CD8-positive, alpha-beta memory T cell (primary cell): ENCODE measurements at regions not wholly inside any gene's neighbourhood (a gene's known extent, or its start where the extent isn't known, plus 50 kb on each side); places are given as distances from the start of the nearest gene placed in this dataset.
"Not testable (repeated sequence)": the region's sequence is repeated elsewhere in the genome, so short reads cannot be mapped to it uniquely, and the experiment has no call there.

Source experiments
- CTCF ChIA-PET: fragments of 350-600 bp; sonication (Branson Sonifier 250); formaldehyde crosslinking; loops from one replicate; lab custom pipeline; 2021; ENCODE audit warnings: antibody characterized with exemption; lab: Charles Lee
- POLR2A ChIA-PET: fragments of 350-600 bp; sonication (Branson Sonifier 250); formaldehyde crosslinking; loops from one replicate; lab custom pipeline; 2021; ENCODE audit warnings: antibody characterized with exemption; lab: Charles Lee
- DNase-seq, 5 donors: peaks; one replicate each; pipeline versions ENCODE4 v3.0.0 to v3.0.0-alpha.2; 2020 to 2022; ENCODE audit warnings: mixed read lengths in 1 of 5
- H3K27ac ChIP-seq: one replicate; pipeline ENCODE4 v1.7.0; 2013; ENCODE audit warnings: low read depth, mild to moderate bottlenecking, low read length, moderate library complexity
- H3K27me3 ChIP-seq: 2 replicates; pipeline ENCODE4 v1.7.0; 2013; ENCODE audit warnings: low read length, mild to moderate bottlenecking; ENCODE audit not compliant: insufficient read depth, poor library complexity, severe bottlenecking
- H3K36me3 ChIP-seq: 2 replicates; pipeline ENCODE4 v1.7.0; 2013; ENCODE audit warnings: mild to moderate bottlenecking, low read length, moderate library complexity; ENCODE audit not compliant: insufficient read depth
- H3K4me1 ChIP-seq: 2 replicates; pipeline ENCODE4 v1.7.0; 2013; ENCODE audit warnings: mild to moderate bottlenecking, low read length, moderate library complexity; ENCODE audit not compliant: insufficient read depth
- H3K4me3 ChIP-seq: 2 replicates; pipeline ENCODE4 v1.7.0; 2013; ENCODE audit warnings: mild to moderate bottlenecking, low read length
- H3K9me3 ChIP-seq: 2 replicates; pipeline ENCODE4 v1.7.0; 2013; ENCODE audit warnings: mild to moderate bottlenecking, low read length
- H3K27ac Mint-ChIP-seq, 8 donors: one replicate each; pipeline ENCODE4 v1.8.0; 2020 to 2021; ENCODE audit warnings: mixed read lengths in 8 of 8, mild to moderate bottlenecking in 6 of 8, inconsistent platforms in 3 of 8, moderate library complexity in 3 of 8
- H3K27me3 Mint-ChIP-seq, 2 donors: one replicate each; pipeline ENCODE4 v1.8.0; 2020 to 2021; ENCODE audit warnings: mixed read lengths in 2 of 2, mild to moderate bottlenecking in 1 of 2, moderate library complexity in 1 of 2
- H3K36me3 Mint-ChIP-seq, 3 donors: one replicate each; pipeline ENCODE4 v1.8.0; 2020 to 2021; ENCODE audit warnings: mixed read lengths in 3 of 3, inconsistent platforms in 1 of 3, mild to moderate bottlenecking in 1 of 3
- H3K4me1 Mint-ChIP-seq, 3 donors: one replicate each; pipeline ENCODE4 v1.8.0; 2020 to 2021; ENCODE audit warnings: mixed read lengths in 3 of 3, inconsistent platforms in 1 of 3, mild to moderate bottlenecking in 1 of 3
- H3K4me3 Mint-ChIP-seq, 7 donors: one replicate each; pipeline ENCODE4 v1.8.0; 2020 to 2021; ENCODE audit warnings: mixed read lengths in 7 of 7, mild to moderate bottlenecking in 6 of 7, moderate library complexity in 4 of 7, inconsistent platforms in 2 of 7
- H3K9me3 Mint-ChIP-seq, 5 donors: one replicate each; pipeline ENCODE4 v1.8.0; 2020 to 2022; ENCODE audit warnings: mixed read lengths in 5 of 5, mild to moderate bottlenecking in 3 of 5, moderate library complexity in 2 of 5, inconsistent platforms in 1 of 5

GRCh38 chr3:137194301-137194700 is 236.5 kb downstream of the IL20RB start:
- no peaks in the 10 kb centered on the region for H3K36me3 Mint-ChIP-seq
- no peaks in the 10 kb centered on the region for H3K27me3 ChIP-seq
- no peak overlapping the region for H3K4me3 Mint-ChIP-seq
- H3K4me1 Mint-ChIP-seq: no peaks in the 10 kb centered on the region
- ChIA-PET CTCF (interaction anchor here (1.1 kb wide), 1 partner anchor 8 kb away, joined by 3 read pairs; no protein-coding TSS in a partner anchor), POLR2A (no interaction called here)
- no peak overlapping the region for H3K4me3 ChIP-seq
- H3K36me3 ChIP-seq: no peaks in the 10 kb centered on the region
- H3K27ac Mint-ChIP-seq: no peak overlapping the region
- no peak overlapping the region for H3K27ac ChIP-seq
- H3K27me3 Mint-ChIP-seq: peaks cover 6 to 13% of the 10 kb centered on the region in 2 donors
- no peak for DNase-seq
- peaks cover 0 to 3% (median under 1%) of the 10 kb centered on the region in 5 donors for H3K9me3 Mint-ChIP-seq
- no peaks in the 10 kb centered on the region for H3K9me3 ChIP-seq
- no peaks in the 10 kb centered on the region for H3K4me1 ChIP-seq

- not testable (repeated sequence) for H3K4me1 ChIP-seq, H3K36me3 Mint-ChIP-seq, DNase-seq
Observed at GRCh38 chr3:137198374-137198773, 240.6 kb downstream of the IL20RB start.

GRCh38 chr3:137199678-137200077 is 241.9 kb downstream of the IL20RB start:
- H3K27ac Mint-ChIP-seq: no peak overlapping the region
- peaks cover 0 to 9% (median 4%) of the 10 kb centered on the region in 5 donors for H3K9me3 Mint-ChIP-seq

More at GRCh38 chr3:137198374-137198773, 240.6 kb downstream of the IL20RB start:
- H3K9me3 ChIP-seq, H3K9me3 Mint-ChIP-seq, H3K36me3 ChIP-seq, H3K27ac Mint-ChIP-seq, H3K27me3 ChIP-seq, CTCF ChIA-PET, H3K4me1 Mint-ChIP-seq, H3K4me3 ChIP-seq, H3K27ac ChIP-seq, H3K4me3 Mint-ChIP-seq, POLR2A ChIA-PET: not testable (repeated sequence)
- peaks cover 9 to 11% of the 10 kb centered on the region in 2 donors for H3K27me3 Mint-ChIP-seq

GRCh38 chr3:137201066-137201465 is 243.3 kb downstream of the IL20RB start:
- peaks cover 0 to 9% (median 4%) of the 10 kb centered on the region in 5 donors for H3K9me3 Mint-ChIP-seq
- H3K27me3 Mint-ChIP-seq: peaks cover 6 to 12% of the 10 kb centered on the region in 2 donors
- H3K4me3 ChIP-seq: no peak overlapping the region
- no peaks in the 10 kb centered on the region for H3K4me1 Mint-ChIP-seq
- CTCF ChIA-PET: no interaction called here
- H3K27me3 ChIP-seq: no peaks in the 10 kb centered on the region
- POLR2A ChIA-PET: no interaction called here
- no peaks in the 10 kb centered on the region for H3K9me3 ChIP-seq
- no peak overlapping the region for H3K27ac Mint-ChIP-seq
- H3K27ac ChIP-seq: no peak overlapping the region
- no peak overlapping the region for H3K4me3 Mint-ChIP-seq
- H3K36me3 ChIP-seq: no peaks in the 10 kb centered on the region
- no peak for DNase-seq
- no peaks in the 10 kb centered on the region for H3K36me3 Mint-ChIP-seq
- no peaks in the 10 kb centered on the region for H3K4me1 ChIP-seq

More at GRCh38 chr3:137199678-137200077, 241.9 kb downstream of the IL20RB start:
- H3K4me3 ChIP-seq: no peak overlapping the region
- H3K36me3 ChIP-seq: no peaks in the 10 kb centered on the region
- Mint-ChIP-seq H3K4me1 (no peaks in the 10 kb centered on the region), H3K27me3 (peaks cover 7 to 10% of the 10 kb centered on the region in 2 donors), H3K36me3 (no peaks in the 10 kb centered on the region), H3K4me3 (no peak overlapping the region)
- no peaks in the 10 kb centered on the region for H3K27me3 ChIP-seq
- H3K27ac ChIP-seq: no peak overlapping the region
- H3K4me1 ChIP-seq: no peaks in the 10 kb centered on the region
- ChIA-PET CTCF (no interaction called here), POLR2A (no interaction called here)
- H3K9me3 ChIP-seq: no peaks in the 10 kb centered on the region
- no peak for DNase-seq

- H3K36me3 ChIP-seq: no peaks in the 10 kb centered on the region
- no peak overlapping the region for H3K4me3 Mint-ChIP-seq
- H3K4me3 ChIP-seq: no peak overlapping the region
- no peak overlapping the region for H3K27ac Mint-ChIP-seq
- no peaks in the 10 kb centered on the region for H3K4me1 ChIP-seq
- H3K27ac ChIP-seq: no peak overlapping the region
- no peaks in the 10 kb centered on the region for H3K9me3 ChIP-seq
- POLR2A ChIA-PET: no interaction called here
- H3K27me3 Mint-ChIP-seq: peaks cover 8 to 12% of the 10 kb centered on the region in 2 donors
- peaks cover 0 to 9% (median 4%) of the 10 kb centered on the region in 5 donors for H3K9me3 Mint-ChIP-seq
- H3K27me3 ChIP-seq: no peaks in the 10 kb centered on the region
- no peaks in the 10 kb centered on the region for H3K4me1 Mint-ChIP-seq
- CTCF ChIA-PET: no interaction called here
- H3K36me3 Mint-ChIP-seq: no peaks in the 10 kb centered on the region
- DNase-seq: no peak
Observed at GRCh38 chr3:137202941-137203340, 245.2 kb downstream of the IL20RB start.

GRCh38 chr3:137204409-137204808 is 246.6 kb downstream of the IL20RB start:
- H3K4me3 Mint-ChIP-seq: no peak overlapping the region
- no peak overlapping the region for H3K27ac Mint-ChIP-seq
- no peak for DNase-seq
- ChIA-PET CTCF (no interaction called here), POLR2A (no interaction called here)
- H3K4me1 Mint-ChIP-seq: no peaks in the 10 kb centered on the region
- Histone ChIP-seq H3K36me3 (no peaks in the 10 kb centered on the region), H3K4me1 (no peaks in the 10 kb centered on the region), H3K9me3 (no peaks in the 10 kb centered on the region), H3K27ac (no peak overlapping the region), H3K4me3 (no peak overlapping the region), H3K27me3 (no peaks in the 10 kb centered on the region)
- H3K36me3 Mint-ChIP-seq: no peaks in the 10 kb centered on the region
- peaks cover 0 to 8% (median 2%) of the 10 kb centered on the region in 5 donors for H3K9me3 Mint-ChIP-seq
- peaks cover 8 to 12% of the 10 kb centered on the region in 2 donors for H3K27me3 Mint-ChIP-seq

- POLR2A ChIA-PET: no interaction called here
- H3K4me1 ChIP-seq: no peaks in the 10 kb centered on the region
- Mint-ChIP-seq H3K9me3 (peaks cover 0 to 9% (median 4%) of the 10 kb centered on the region in 5 donors), H3K4me1 (no peaks in the 10 kb centered on the region), H3K27me3 (peaks cover 10 to 12% of the 10 kb centered on the region in 2 donors), H3K27ac (no peak overlapping the region), H3K4me3 (no peak overlapping the region), H3K36me3 (no peaks in the 10 kb centered on the region)
- no peaks in the 10 kb centered on the region for H3K27me3 ChIP-seq
- H3K36me3 ChIP-seq: no peaks in the 10 kb centered on the region
- no peak for DNase-seq
- H3K27ac ChIP-seq: no peak overlapping the region
- CTCF ChIA-PET: no interaction called here
- H3K4me3 ChIP-seq: no peak overlapping the region
- H3K9me3 ChIP-seq: no peaks in the 10 kb centered on the region
Observed at GRCh38 chr3:137205394-137206045, 247.7 kb downstream of the IL20RB start.

GRCh38 chr3:137207616-137208015 is 249.8 kb downstream of the IL20RB start:
- no peaks in the 10 kb centered on the region for H3K9me3 ChIP-seq
- H3K27ac ChIP-seq: no peak overlapping the region
- H3K27ac Mint-ChIP-seq: no peak overlapping the region
- ChIA-PET CTCF (no interaction called here), POLR2A (no interaction called here)
- peaks cover 10 to 12% of the 10 kb centered on the region in 2 donors for H3K27me3 Mint-ChIP-seq
- peaks cover 0 to 11% (median 6%) of the 10 kb centered on the region in 5 donors for H3K9me3 Mint-ChIP-seq
- H3K4me1 ChIP-seq: no peaks in the 10 kb centered on the region
- no peaks in the 10 kb centered on the region for H3K27me3 ChIP-seq
- no peaks in the 10 kb centered on the region for H3K36me3 ChIP-seq
- H3K4me3 Mint-ChIP-seq: no peak overlapping the region
- no peak overlapping the region for H3K4me3 ChIP-seq
- no peak for DNase-seq
- H3K36me3 Mint-ChIP-seq: no peaks in the 10 kb centered on the region
- H3K4me1 Mint-ChIP-seq: no peaks in the 10 kb centered on the region
